Activated naive CD4-positive, alpha-beta T cell (primary cell): ENCODE measurements at regions not wholly inside any gene's neighbourhood (a gene's known extent, or its start where the extent isn't known, plus 50 kb on each side); places are given as distances from the start of the nearest gene placed in this dataset.

Source experiments
- DNase-seq, 4 experiments: peaks; one replicate each; lab custom pipeline; 2025; lab: John Stamatoyannopoulos, UW

- DNase-seq, result no peak
Measured at GRCh38 chr14:31965735-31966598, 111.1 kb upstream of the ARHGAP5 start.

GRCh38 chr14:31966896-31967668 is 110.0 kb upstream of the ARHGAP5 start:
- no peak for DNase-seq

GRCh38 chr14:31967669-31967975 is 109.5 kb upstream of the ARHGAP5 start:
- DNase-seq, result no peak

GRCh38 chr14:31968107-31968810 is 108.8 kb upstream of the ARHGAP5 start:
- DNase-seq, result no peak

GRCh38 chr14:31968956-31969698 is 108.0 kb upstream of the ARHGAP5 start:
- no peak for DNase-seq

GRCh38 chr14:31969699-31970240 is 107.3 kb upstream of the ARHGAP5 start:
- no peak for DNase-seq

GRCh38 chr14:31970744-31971143 is 106.4 kb upstream of the ARHGAP5 start:
- no peak for DNase-seq

- no peak for DNase-seq
Measured at GRCh38 chr14:31971612-31972011, 105.5 kb upstream of the ARHGAP5 start.

- DNase-seq, result no peak
Measured at GRCh38 chr14:31977001-31977556, 100.0 kb upstream of the ARHGAP5 start.

GRCh38 chr14:31978423-31978822 is 98.7 kb upstream of the ARHGAP5 start:
- DNase-seq, result no peak

- DNase-seq, result no peak
Measured at GRCh38 chr14:31982642-31983041, 94.5 kb upstream of the ARHGAP5 start.

GRCh38 chr14:31986405-31986804 is 90.7 kb upstream of the ARHGAP5 start:
- DNase-seq, result no peak

- no peak for DNase-seq
Measured at GRCh38 chr14:31987721-31988120, 89.4 kb upstream of the ARHGAP5 start.

GRCh38 chr14:31988244-31988643 is 88.9 kb upstream of the ARHGAP5 start:
- DNase-seq, result no peak

GRCh38 chr14:31990183-31990857 is 86.8 kb upstream of the ARHGAP5 start:
- DNase-seq, result no peak

GRCh38 chr14:31990926-31991572 is 86.1 kb upstream of the ARHGAP5 start:
- DNase-seq, result no peak

GRCh38 chr14:31992011-31992447 is 85.1 kb upstream of the ARHGAP5 start:
- DNase-seq, result no peak

- no peak for DNase-seq
Measured at GRCh38 chr14:31993521-31993951, 83.6 kb upstream of the ARHGAP5 start.

GRCh38 chr14:31994391-31995033 is 82.6 kb upstream of the ARHGAP5 start:
- no peak for DNase-seq

- no peak for DNase-seq
Measured at GRCh38 chr14:32003585-32003984, 73.5 kb upstream of the ARHGAP5 start.
